Adipocyte (in vitro differentiated cells): ENCODE measurements at regions not wholly inside any gene's neighbourhood (a gene's known extent, or its start where the extent isn't known, plus 50 kb on each side); places are given as distances from the start of the nearest gene placed in this dataset.

ENCODE experiments used
- DNase-seq: peaks from one replicate; pipeline ENCODE4 v3.0.0-alpha.2; 2015; ENCODE audit warnings: low read depth
- H3K27me3 ChIP-seq: replicated peaks from 2 replicates; pipeline ENCODE4 v1.7.0; 2013; ENCODE audit warnings: mild to moderate bottlenecking, low read length, moderate library complexity; ENCODE audit not compliant: control insufficient read depth, insufficient read depth
- H3K36me3 ChIP-seq: 2 replicates; pipeline ENCODE4 v1.7.0; 2013; ENCODE audit warnings: low read length, mild to moderate bottlenecking, moderate library complexity; ENCODE audit not compliant: control insufficient read depth, insufficient read depth, severe bottlenecking
- H3K4me1 ChIP-seq: 2 replicates; pipeline ENCODE4 v1.7.0; 2013; ENCODE audit warnings: mild to moderate bottlenecking, low read length, moderate library complexity; ENCODE audit not compliant: control insufficient read depth, insufficient read depth
- H3K4me3 ChIP-seq: 2 replicates; pipeline ENCODE4 v1.7.0; 2013; ENCODE audit warnings: mild to moderate bottlenecking, low read length, moderate library complexity
- H3K9ac ChIP-seq: 2 replicates; pipeline ENCODE4 v1.7.0; 2013; ENCODE audit warnings: mild to moderate bottlenecking, low read length, moderate library complexity
- H3K9me3 ChIP-seq: 2 replicates; pipeline ENCODE4 v1.7.0; 2013; ENCODE audit warnings: mild to moderate bottlenecking, low read length, moderate library complexity; ENCODE audit not compliant: control insufficient read depth

GRCh38 chr2:19505199-19506136 lies 147.0 kb upstream of the OSR1 start:
- H3K36me3 ChIP-seq = no peaks in the 10 kb centered on the region
- no peaks in the 10 kb centered on the region for H3K4me1 ChIP-seq
- no peak overlapping the region for H3K4me3 ChIP-seq
- no peaks in the 10 kb centered on the region for H3K27me3 ChIP-seq
- H3K9ac ChIP-seq = no peak overlapping the region
- peak; percentile 2 for DNase-seq
- peaks cover 5% of the 10 kb centered on the region for H3K9me3 ChIP-seq

- Histone ChIP-seq H3K4me1 (no peaks in the 10 kb centered on the region), H3K36me3 (no peaks in the 10 kb centered on the region), H3K27me3 (no peaks in the 10 kb centered on the region), H3K9ac (no peak overlapping the region), H3K4me3 (no peak overlapping the region), H3K9me3 (peaks cover 5% of the 10 kb centered on the region)
- no peak for DNase-seq
Observed at GRCh38 chr2:19504400-19505198, 146.2 kb upstream of the OSR1 start.

- Histone ChIP-seq H3K9me3 (peaks cover 5% of the 10 kb centered on the region), H3K36me3 (no peaks in the 10 kb centered on the region), H3K27me3 (no peaks in the 10 kb centered on the region), H3K9ac (no peak overlapping the region), H3K4me3 (no peak overlapping the region), H3K4me1 (no peaks in the 10 kb centered on the region)
- DNase-seq = no peak
Observed at GRCh38 chr2:19503915-19504314, 145.5 kb upstream of the OSR1 start.

GRCh38 chr2:19503406-19503805 lies 145.0 kb upstream of the OSR1 start:
- H3K36me3 ChIP-seq = no peaks in the 10 kb centered on the region
- H3K27me3 ChIP-seq = no peaks in the 10 kb centered on the region
- H3K4me1 ChIP-seq = no peaks in the 10 kb centered on the region
- H3K9me3 ChIP-seq = peaks cover 5% of the 10 kb centered on the region
- DNase-seq = peak; percentile 3
- H3K4me3 ChIP-seq = no peak overlapping the region
- no peak overlapping the region for H3K9ac ChIP-seq

- Histone ChIP-seq H3K9me3 (peaks cover 5% of the 10 kb centered on the region), H3K36me3 (no peaks in the 10 kb centered on the region), H3K9ac (no peak overlapping the region), H3K4me3 (no peak overlapping the region), H3K4me1 (no peaks in the 10 kb centered on the region), H3K27me3 (no peaks in the 10 kb centered on the region)
- DNase-seq = no peak
Observed at GRCh38 chr2:19500126-19500525, 141.7 kb upstream of the OSR1 start.

- DNase-seq = no peak
- H3K9me3 ChIP-seq = peaks cover 5% of the 10 kb centered on the region
- H3K36me3 ChIP-seq = no peaks in the 10 kb centered on the region
- no peak overlapping the region for H3K4me3 ChIP-seq
- H3K4me1 ChIP-seq = no peaks in the 10 kb centered on the region
- no peaks in the 10 kb centered on the region for H3K27me3 ChIP-seq
- H3K9ac ChIP-seq = no peak overlapping the region
Observed at GRCh38 chr2:19496646-19497045, 138.2 kb upstream of the OSR1 start.

- H3K27me3 ChIP-seq = no peaks in the 10 kb centered on the region
- DNase-seq = no peak
- H3K4me1 ChIP-seq = no peaks in the 10 kb centered on the region
- no peak overlapping the region for H3K9ac ChIP-seq
- H3K36me3 ChIP-seq = no peaks in the 10 kb centered on the region
- H3K4me3 ChIP-seq = no peak overlapping the region
- H3K9me3 ChIP-seq = no peaks in the 10 kb centered on the region
Observed at GRCh38 chr2:19494241-19494640, 135.8 kb upstream of the OSR1 start.

- no peaks in the 10 kb centered on the region for H3K27me3 ChIP-seq
- DNase-seq = no peak
Observed at GRCh38 chr2:19491796-19492195, 133.4 kb upstream of the OSR1 start.

GRCh38 chr2:19490846-19491435 lies 132.5 kb upstream of the OSR1 start:
- Histone ChIP-seq H3K4me3 (no peak overlapping the region), H3K9me3 (no peaks in the 10 kb centered on the region), H3K9ac (no peak overlapping the region), H3K36me3 (no peaks in the 10 kb centered on the region), H3K4me1 (peaks cover 6% of the 10 kb centered on the region), H3K27me3 (no peaks in the 10 kb centered on the region)
- no peak for DNase-seq

More at GRCh38 chr2:19491796-19492195, 133.4 kb upstream of the OSR1 start:
- Histone ChIP-seq H3K9me3 (no peaks in the 10 kb centered on the region), H3K36me3 (no peaks in the 10 kb centered on the region), H3K9ac (no peak overlapping the region), H3K4me3 (no peak overlapping the region), H3K4me1 (peaks cover 6% of the 10 kb centered on the region)

GRCh38 chr2:19488009-19488691 lies 129.7 kb upstream of the OSR1 start:
- Histone ChIP-seq H3K4me3 (no peak overlapping the region), H3K9ac (no peak overlapping the region), H3K36me3 (no peaks in the 10 kb centered on the region), H3K4me1 (peaks cover 6% of the 10 kb centered on the region), H3K27me3 (no peaks in the 10 kb centered on the region), H3K9me3 (no peaks in the 10 kb centered on the region)
- peak; percentile 48 for DNase-seq
